HEK293 (cell line): ENCODE measurements at regions not wholly inside any gene's neighbourhood (a gene's known extent, or its start where the extent isn't known, plus 50 kb on each side); places are given as distances from the start of the nearest gene placed in this dataset.

Source experiments
- CTCF ChIA-PET: fragments of 350-600 bp; formaldehyde crosslinking; extraction: SDS; loops from one replicate; lab custom pipeline; 2021; ENCODE audit warnings: antibody characterized with exemption; lab: Yijun Ruan, JAX
- POLR2A ChIA-PET: fragments of 300-600 bp; formaldehyde crosslinking; extraction: SDS; loops from one replicate; lab custom pipeline; 2020; ENCODE audit warnings: antibody characterized with exemption, inconsistent platforms; lab: Yijun Ruan, JAX
- H3K27ac ChIP-seq: fragments of 200-500 bp; sonication (Bioruptor generic); 2 replicates; pipeline ENCODE4 v1.5.1; 2014; ENCODE audit warnings: low read depth, low read length, control low read depth, inconsistent platforms; ENCODE audit errors: extremely low read depth
- H3K36me3 ChIP-seq, 2 experiments: fragments of 200-500 bp in 1 of 2; sonication (Bioruptor generic) in 1 of 2; 1 replicate in 1 of 2; 2 replicates in 1 of 2; pipeline ENCODE4 v1.5.1; 2014 to 2017; ENCODE audit warnings: inconsistent platforms in 2 of 2, low read length in 2 of 2; ENCODE audit not compliant: control insufficient read depth in 2 of 2, insufficient read depth in 1 of 2
- H3K4me1 ChIP-seq: fragments of 200-500 bp; sonication (Bioruptor generic); 2 replicates; pipeline ENCODE4 v1.5.1; 2014; ENCODE audit warnings: mild to moderate bottlenecking, low read length, inconsistent platforms; ENCODE audit not compliant: control insufficient read depth, insufficient read depth
- H3K4me3 ChIP-seq: 2 replicates; pipeline ENCODE4 v1.5.1; 2011; ENCODE audit warnings: low read depth, mild to moderate bottlenecking, control low read depth, low read length, moderate library complexity
- H3K9me3 ChIP-seq: fragments of 200-500 bp; sonication (Bioruptor generic); 2 replicates; pipeline ENCODE4 v1.5.1; 2014; ENCODE audit warnings: low read depth, low read length, inconsistent platforms; ENCODE audit not compliant: control insufficient read depth, insufficient read depth
- EGR2 ChIP-seq: fragments of 450-650 bp; formaldehyde crosslinking; IDR thresholded peaks from 2 replicates; pipeline ENCODE4 v1.5.1; 2016; ENCODE audit warnings: low read depth, missing biosample characterization, missing genetic modification characterization
- GLI2 ChIP-seq: fragments of 450-650 bp; formaldehyde crosslinking; IDR thresholded peaks from 2 replicates; pipeline ENCODE4; 2017; ENCODE audit warnings: missing biosample characterization, missing genetic modification characterization, low read depth, borderline replicate concordance
- KLF16 ChIP-seq: fragments of 450-650 bp; formaldehyde crosslinking; IDR thresholded peaks from 2 replicates; pipeline ENCODE4 v1.5.1; 2017; ENCODE audit warnings: missing biosample characterization, missing genetic modification characterization
- MYNN ChIP-seq: fragments of 450-650 bp; formaldehyde crosslinking; IDR thresholded peaks from 2 replicates; pipeline ENCODE4 v1.5.1; 2016; ENCODE audit warnings: missing biosample characterization, missing genetic modification characterization, borderline replicate concordance
- OVOL3 ChIP-seq: fragments of 450-650 bp; formaldehyde crosslinking; IDR thresholded peaks from 2 replicates; pipeline ENCODE4 v1.5.1; 2016; ENCODE audit warnings: missing biosample characterization, missing genetic modification characterization
- SETDB1 ChIP-seq: IDR thresholded peaks from one replicate; pipeline ENCODE4 v1.6.1; 2017; ENCODE audit warnings: mild to moderate bottlenecking, low read length, moderate library complexity, mixed read lengths; ENCODE audit not compliant: insufficient read length
- TRIM28 ChIP-seq: IDR thresholded peaks from 2 replicates; pipeline ENCODE4 v1.6.1; 2011; ENCODE audit warnings: low read length, control low read depth, borderline replicate concordance
- ZNF10 ChIP-seq: fragments of 450-650 bp; formaldehyde crosslinking; IDR thresholded peaks from 2 replicates; pipeline ENCODE4 v1.5.1; 2017; ENCODE audit warnings: missing biosample characterization, missing genetic modification characterization
- ZNF121 ChIP-seq: fragments of 450-650 bp; formaldehyde crosslinking; IDR thresholded peaks from 2 replicates; pipeline ENCODE4 v1.5.1; 2016; ENCODE audit warnings: missing biosample characterization, missing genetic modification characterization
- ZNF155 ChIP-seq: fragments of 450-650 bp; formaldehyde crosslinking; IDR thresholded peaks from 2 replicates; pipeline ENCODE4 v1.5.1; 2016; ENCODE audit warnings: missing biosample characterization, missing genetic modification characterization
- ZNF184 ChIP-seq: fragments of 450-650 bp; IDR thresholded peaks from 2 replicates; pipeline ENCODE4 v1.5.1; 2018; ENCODE audit warnings: missing biosample characterization, mild to moderate bottlenecking, missing genetic modification characterization
- ZNF2 ChIP-seq: fragments of 450-650 bp; formaldehyde crosslinking; IDR thresholded peaks from 2 replicates; pipeline ENCODE4 v1.5.1; 2016; ENCODE audit warnings: missing biosample characterization, missing genetic modification characterization
- ZNF202 ChIP-seq: fragments of 450-650 bp; formaldehyde crosslinking; IDR thresholded peaks from 2 replicates; pipeline ENCODE4 v1.5.1; 2016; ENCODE audit warnings: missing biosample characterization, missing genetic modification characterization, borderline replicate concordance
- ZNF324 ChIP-seq: fragments of 450-650 bp; formaldehyde crosslinking; IDR thresholded peaks from 2 replicates; pipeline ENCODE4 v1.5.1; 2016; ENCODE audit warnings: missing biosample characterization, missing genetic modification characterization
- ZNF37A ChIP-seq: fragments of 450-650 bp; IDR thresholded peaks from 2 replicates; pipeline ENCODE4 v1.5.1; 2018; ENCODE audit warnings: missing biosample characterization, missing genetic modification characterization
- ZNF514 ChIP-seq: fragments of 450-650 bp; formaldehyde crosslinking; IDR thresholded peaks from 2 replicates; pipeline ENCODE4 v1.5.1; 2016; ENCODE audit warnings: missing biosample characterization, missing genetic modification characterization
- ZNF529 ChIP-seq: fragments of 450-650 bp; formaldehyde crosslinking; IDR thresholded peaks from 2 replicates; pipeline ENCODE4 v1.5.1; 2017; ENCODE audit warnings: missing genetic modification characterization, missing biosample characterization; ENCODE audit not compliant: insufficient replicate concordance
- ZNF561 ChIP-seq: fragments of 450-650 bp; IDR thresholded peaks from 2 replicates; pipeline ENCODE4 v1.5.1; 2018; ENCODE audit warnings: missing biosample characterization, missing genetic modification characterization, borderline replicate concordance
- ZNF707 ChIP-seq: fragments of 450-650 bp; formaldehyde crosslinking; IDR thresholded peaks from 2 replicates; pipeline ENCODE4 v1.5.1; 2016; ENCODE audit warnings: missing biosample characterization, missing genetic modification characterization
- TF ChIP-seq, protein P1 (sequence below): fragments of 450-650 bp; formaldehyde crosslinking; IDR thresholded peaks from 2 replicates; pipeline ENCODE4 v1.5.1; 2016; ENCODE audit warnings: missing biosample characterization, missing genetic modification characterization

DNA sequence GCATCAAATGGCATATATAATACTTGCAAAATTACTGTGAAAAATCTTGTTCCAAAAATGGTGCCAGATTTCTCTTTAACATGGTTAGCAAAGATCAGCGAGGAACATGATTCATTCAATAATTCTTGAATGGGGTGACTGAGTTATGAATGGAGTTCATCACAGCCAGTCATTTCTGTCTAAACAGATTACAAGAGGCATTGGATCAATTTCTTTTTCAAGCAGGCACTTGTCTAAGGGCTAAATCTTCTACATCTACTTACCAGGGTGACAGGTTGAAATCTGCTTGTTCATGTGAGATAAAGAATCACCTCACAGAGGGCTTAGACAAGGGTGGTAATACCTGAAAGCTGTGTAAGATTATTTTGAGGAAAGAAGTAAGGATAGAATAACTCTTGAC, 247.7 kb downstream of the ATP23 start:
- ChIA-PET POLR2A (no interaction called here), CTCF (interaction anchor here (0.6 to 1.9 kb wide), 2 partner anchors 13 to 1664 kb away, joined by 4 to 6 read pairs; no protein-coding TSS in a partner anchor)
- TF ChIP-seq ZNF37A (tag by site-specific recombination): no peak
- TF ChIP-seq ZNF529 (tag by site-specific recombination): no peak
- TF ChIP-seq ZNF514 (tag by site-specific recombination): no peak
- TF ChIP-seq GLI2 (tag by site-specific recombination): no peak
- no peak for TF ChIP-seq OVOL3 (tag by site-specific recombination)
- Histone ChIP-seq H3K36me3 (no peaks in the 10 kb centered on the region), H3K4me3 (no peak overlapping the region), H3K4me1 (no peaks in the 10 kb centered on the region), H3K9me3 (no peaks in the 10 kb centered on the region), H3K27ac (no peak overlapping the region)

DNA sequence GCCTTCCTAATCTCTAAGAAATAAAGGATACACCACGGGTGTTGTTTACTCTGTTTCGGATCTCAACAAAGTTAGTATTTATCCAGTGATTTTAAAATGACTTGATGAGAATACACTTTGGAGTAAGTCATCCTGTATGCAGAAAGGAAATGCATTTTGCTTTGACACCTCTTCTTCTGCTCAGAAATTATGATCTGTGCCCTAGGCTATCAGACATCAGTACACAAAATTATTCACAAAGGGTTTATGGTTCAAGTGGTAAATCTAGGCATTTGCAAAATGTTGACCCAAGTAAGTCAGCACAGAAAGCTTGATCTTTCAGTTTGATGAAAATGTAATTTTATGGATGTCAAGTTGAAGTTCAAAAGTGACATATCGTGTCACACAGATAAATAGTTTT, 248.5 kb downstream of the ATP23 start:
- TF ChIP-seq SETDB1 (no peak), ZNF10 (tag by site-specific recombination) (no peak)
- TF ChIP-seq, all 188 proteins: peak for 0
- Histone ChIP-seq H3K9me3 (no peaks in the 10 kb centered on the region), H3K27ac (no peak overlapping the region), H3K36me3 (no peaks in the 10 kb centered on the region), H3K4me3 (no peak overlapping the region), H3K4me1 (no peaks in the 10 kb centered on the region)
- CTCF ChIA-PET: interaction anchor here (1.9 kb wide), 1 partner anchor 14 kb away, joined by 6 read pairs; no protein-coding TSS in a partner anchor
- POLR2A ChIA-PET: no interaction called here

DNA sequence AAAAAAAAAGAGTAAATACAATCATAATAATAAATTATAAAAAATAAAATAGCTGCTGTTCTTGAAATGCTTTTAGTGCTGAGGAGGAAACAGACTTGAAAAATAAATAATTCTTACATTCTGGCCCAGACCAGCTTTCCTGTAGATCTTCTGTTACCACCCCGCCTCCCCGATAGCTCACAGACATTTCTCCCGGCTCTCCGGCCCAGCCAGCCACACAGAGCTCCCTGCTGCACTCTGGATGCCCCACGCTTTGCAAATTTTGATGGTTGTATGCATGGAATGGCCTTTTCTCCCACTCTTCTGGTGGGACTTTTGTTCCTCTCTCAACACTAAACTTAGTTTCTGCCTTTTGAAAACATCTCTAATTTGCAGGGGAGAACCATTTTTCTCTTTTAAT, 249.3 kb downstream of the ATP23 start:
- Histone ChIP-seq H3K9me3 (no peaks in the 10 kb centered on the region), H3K4me3 (no peak overlapping the region), H3K4me1 (no peaks in the 10 kb centered on the region), H3K36me3 (no peaks in the 10 kb centered on the region), H3K27ac (no peak overlapping the region)
- CTCF ChIA-PET: interaction anchor here (1.9 kb wide), 1 partner anchor 15 kb away, joined by 6 read pairs; no protein-coding TSS in a partner anchor
- TF ChIP-seq EGR2 (tag by site-specific recombination) (no peak), ZNF2 (tag by site-specific recombination) (no peak), MYNN (tag by site-specific recombination) (no peak), ZNF324 (tag by site-specific recombination) (no peak), TRIM28 (no peak), ZNF707 (tag by site-specific recombination) (no peak), ZNF121 (no peak), KLF16 (tag by site-specific recombination) (no peak), ZNF184 (tag by site-specific recombination) (no peak), ZNF561 (no peak), ZNF202 (tag by site-specific recombination) (no peak), ZNF155 (tag by site-specific recombination) (no peak)
- TF ChIP-seq, protein P1, sequence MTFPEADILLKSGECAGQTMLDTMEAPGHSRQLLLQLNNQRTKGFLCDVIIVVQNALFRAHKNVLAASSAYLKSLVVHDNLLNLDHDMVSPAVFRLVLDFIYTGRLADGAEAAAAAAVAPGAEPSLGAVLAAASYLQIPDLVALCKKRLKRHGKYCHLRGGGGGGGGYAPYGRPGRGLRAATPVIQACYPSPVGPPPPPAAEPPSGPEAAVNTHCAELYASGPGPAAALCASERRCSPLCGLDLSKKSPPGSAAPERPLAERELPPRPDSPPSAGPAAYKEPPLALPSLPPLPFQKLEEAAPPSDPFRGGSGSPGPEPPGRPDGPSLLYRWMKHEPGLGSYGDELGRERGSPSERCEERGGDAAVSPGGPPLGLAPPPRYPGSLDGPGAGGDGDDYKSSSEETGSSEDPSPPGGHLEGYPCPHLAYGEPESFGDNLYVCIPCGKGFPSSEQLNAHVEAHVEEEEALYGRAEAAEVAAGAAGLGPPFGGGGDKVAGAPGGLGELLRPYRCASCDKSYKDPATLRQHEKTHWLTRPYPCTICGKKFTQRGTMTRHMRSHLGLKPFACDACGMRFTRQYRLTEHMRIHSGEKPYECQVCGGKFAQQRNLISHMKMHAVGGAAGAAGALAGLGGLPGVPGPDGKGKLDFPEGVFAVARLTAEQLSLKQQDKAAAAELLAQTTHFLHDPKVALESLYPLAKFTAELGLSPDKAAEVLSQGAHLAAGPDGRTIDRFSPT (tag by site-specific recombination): no peak
- POLR2A ChIA-PET: interaction anchor here (0.7 kb wide), 1 partner anchor 47 kb away, joined by 4 read pairs; no protein-coding TSS in a partner anchor
